ENCODE measurements at regions not wholly inside any gene's neighbourhood (a gene's known extent, or its start where the extent isn't known, plus 50 kb on each side); places are given as distances from the start of the nearest gene placed in this dataset.

GRCh38 chr12:60262378-60262777 is 666.5 kb downstream of the SLC16A7 start:
- TF ChIP-seq CTCF (IDR thresholded peaks at IDR 0.05) = no peak
- TF ChIP-seq POLR2A (IDR thresholded peaks at IDR 0.05) = no peak
